Activated T-helper 1 cell treated with anti-CD3 and anti-CD28 coated beads, Interleukin-12 subunit alpha, Interleukin-12 subunit beta, Interleukin-2, Interleukin-4 antibody, amounts not matched to agents 30 ng/mL and 10 ng/mL and 1 ng/mL, durations not matched to agents 14 hours and 24 hours and 36 hours (primary cell): ENCODE measurements at regions not wholly inside any gene's neighbourhood (a gene's known extent, or its start where the extent isn't known, plus 50 kb on each side); places are given as distances from the start of the nearest gene placed in this dataset.
"Not testable (repeated sequence)": the region's sequence is repeated elsewhere in the genome, so short reads cannot be mapped to it uniquely, and the experiment has no call there.

ENCODE experiments used
- DNase-seq: peaks from one replicate; pipeline ENCODE4 v3.0.0; 2021; ENCODE audit warnings: low spot score
- H3K27ac Mint-ChIP-seq: one replicate; pipeline ENCODE4 v1.8.0; 2021; ENCODE audit warnings: mild to moderate bottlenecking, mixed read lengths
- H3K27me3 Mint-ChIP-seq: one replicate; pipeline ENCODE4 v1.8.0; 2022; ENCODE audit warnings: mild to moderate bottlenecking, moderate library complexity, mixed read lengths; ENCODE audit not compliant: insufficient read depth
- H3K36me3 Mint-ChIP-seq: one replicate; pipeline ENCODE4 v1.8.0; 2021; ENCODE audit warnings: low read depth, mixed read lengths
- H3K4me1 Mint-ChIP-seq: one replicate; pipeline ENCODE4 v1.8.0; 2021; ENCODE audit warnings: low read depth, mixed read lengths
- H3K4me3 Mint-ChIP-seq: one replicate; pipeline ENCODE4 v1.8.0; 2021; ENCODE audit warnings: mild to moderate bottlenecking, moderate library complexity, mixed read lengths
- H3K9me3 Mint-ChIP-seq: one replicate; pipeline ENCODE4 v1.8.0; 2021; ENCODE audit warnings: mixed read lengths
- intact Hi-C: fragments of 100-400 bp; cut with micrococcal nuclease; formaldehyde crosslinking; loops from one replicate; pipeline ENCODE4 v1.15.1; 2024

DNA sequence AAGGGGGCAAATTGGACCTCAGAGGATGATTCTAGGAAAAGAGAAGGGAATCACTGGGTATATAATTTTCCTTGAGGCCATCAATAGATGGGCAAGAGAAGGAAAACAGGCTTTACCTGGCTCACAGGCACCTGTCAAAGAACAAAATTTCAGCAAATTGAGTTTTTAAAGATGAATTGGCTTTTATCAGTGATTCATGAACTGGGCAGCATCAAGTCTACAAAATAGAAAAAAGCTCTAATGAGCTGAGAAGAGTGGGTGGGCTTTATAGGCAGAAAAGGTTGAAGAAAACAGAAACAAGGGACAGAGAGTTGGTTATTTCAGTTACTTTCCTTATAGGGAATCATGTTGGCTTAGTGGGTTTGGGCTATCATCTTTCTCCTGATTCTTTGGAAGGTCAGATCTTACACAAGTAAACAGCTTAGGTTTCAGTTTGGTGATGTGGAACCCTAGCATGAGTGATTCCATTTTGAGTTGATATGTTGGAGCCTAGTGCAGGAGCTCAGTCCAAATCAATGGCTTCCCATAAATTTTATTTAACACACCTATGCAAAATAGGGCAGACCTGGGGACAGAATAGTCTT lies 120.7 kb upstream of the MED14 start:
- intact Hi-C loops: no loop called here
- H3K27me3 Mint-ChIP-seq: peaks cover 2% of the 10 kb centered on the region
- no peak overlapping the region for H3K27ac Mint-ChIP-seq
- H3K4me3 Mint-ChIP-seq: no peak overlapping the region
- no peaks in the 10 kb centered on the region for H3K9me3 Mint-ChIP-seq
- H3K36me3 Mint-ChIP-seq: no peaks in the 10 kb centered on the region
- no peak for DNase-seq
- no peaks in the 10 kb centered on the region for H3K4me1 Mint-ChIP-seq

DNA sequence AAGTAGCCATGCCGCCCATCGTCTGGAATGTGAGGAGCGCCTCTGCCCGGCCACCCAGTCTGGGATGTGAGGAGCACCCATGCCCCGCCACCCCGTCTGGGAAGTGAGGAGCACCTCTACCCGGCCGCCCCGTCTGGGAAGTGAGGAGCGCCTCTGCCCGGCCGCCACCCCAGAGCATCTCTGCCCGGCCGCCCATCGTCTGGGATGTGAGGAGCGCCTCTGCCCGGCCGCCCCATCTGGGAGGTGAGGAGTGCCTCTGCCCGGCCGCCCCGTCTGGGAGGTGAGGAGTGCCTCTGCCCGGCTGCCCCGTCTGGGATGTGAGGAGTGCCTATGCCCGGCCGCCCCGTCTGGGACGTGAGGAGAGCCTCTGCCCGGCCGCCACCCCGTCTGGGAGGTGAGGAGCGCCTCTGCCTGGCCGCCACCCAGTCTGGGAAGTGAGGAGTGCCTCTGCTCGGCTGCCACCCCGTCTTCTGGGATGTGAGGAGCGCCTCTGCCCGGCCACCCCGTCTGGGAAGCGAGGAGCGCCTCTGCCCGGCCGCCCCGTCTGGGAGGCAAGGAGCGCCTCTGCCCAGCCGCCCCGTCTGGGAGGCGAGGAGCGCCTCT lies 126.7 kb upstream of the MED14 start:
- H3K9me3 Mint-ChIP-seq, H3K4me3 Mint-ChIP-seq, intact Hi-C loops, H3K36me3 Mint-ChIP-seq, DNase-seq, H3K4me1 Mint-ChIP-seq, H3K27me3 Mint-ChIP-seq, H3K27ac Mint-ChIP-seq: not testable (repeated sequence)

DNA sequence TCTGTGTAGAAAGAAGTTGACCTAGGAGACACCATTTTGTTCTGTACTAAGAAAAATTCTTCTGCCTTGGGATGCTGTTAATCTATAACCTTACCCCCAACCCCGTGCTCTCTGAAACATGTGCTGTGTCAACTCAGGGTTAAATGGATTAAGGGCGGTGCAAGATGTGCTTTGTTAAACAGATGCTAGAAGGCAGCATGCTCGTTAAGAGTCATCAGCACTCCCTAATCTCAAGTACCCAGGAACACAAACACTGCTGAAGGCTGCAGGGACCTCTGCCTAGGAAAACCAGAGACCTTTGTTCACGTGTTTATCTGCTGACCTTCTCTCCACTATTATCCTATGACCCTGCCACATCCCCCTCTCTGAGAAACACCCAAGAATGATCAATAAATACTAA lies 127.9 kb upstream of the MED14 start:
- H3K9me3 Mint-ChIP-seq, H3K27ac Mint-ChIP-seq, DNase-seq, intact Hi-C loops, H3K36me3 Mint-ChIP-seq, H3K27me3 Mint-ChIP-seq, H3K4me1 Mint-ChIP-seq, H3K4me3 Mint-ChIP-seq: not testable (repeated sequence)

DNA sequence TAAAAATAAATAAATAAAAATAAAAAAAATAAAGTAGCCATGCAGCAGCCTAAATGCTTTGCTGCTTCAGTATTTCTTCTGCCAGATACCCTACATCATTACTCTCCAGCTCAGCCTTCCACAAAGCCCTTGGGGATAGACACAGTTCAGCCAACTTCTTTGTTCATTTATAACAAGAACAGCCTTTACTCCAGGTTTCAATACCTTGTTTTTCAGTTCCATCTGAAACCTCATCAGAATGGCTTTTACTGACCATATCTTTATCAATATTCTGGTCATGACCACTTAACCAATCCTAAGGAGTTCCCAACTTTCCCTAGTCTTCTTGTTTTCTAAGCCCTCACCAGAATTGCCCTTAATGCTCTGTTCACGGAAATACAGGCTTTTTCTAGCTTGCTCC lies 128.3 kb upstream of the MED14 start:
- H3K36me3 Mint-ChIP-seq: no peaks in the 10 kb centered on the region
- no peak overlapping the region for H3K4me3 Mint-ChIP-seq
- DNase-seq: no peak
- H3K9me3 Mint-ChIP-seq: peaks cover 3% of the 10 kb centered on the region
- H3K27ac Mint-ChIP-seq: no peak overlapping the region
- H3K4me1 Mint-ChIP-seq: no peaks in the 10 kb centered on the region
- peaks cover 8% of the 10 kb centered on the region for H3K27me3 Mint-ChIP-seq
- intact Hi-C loops: no loop called here

DNA sequence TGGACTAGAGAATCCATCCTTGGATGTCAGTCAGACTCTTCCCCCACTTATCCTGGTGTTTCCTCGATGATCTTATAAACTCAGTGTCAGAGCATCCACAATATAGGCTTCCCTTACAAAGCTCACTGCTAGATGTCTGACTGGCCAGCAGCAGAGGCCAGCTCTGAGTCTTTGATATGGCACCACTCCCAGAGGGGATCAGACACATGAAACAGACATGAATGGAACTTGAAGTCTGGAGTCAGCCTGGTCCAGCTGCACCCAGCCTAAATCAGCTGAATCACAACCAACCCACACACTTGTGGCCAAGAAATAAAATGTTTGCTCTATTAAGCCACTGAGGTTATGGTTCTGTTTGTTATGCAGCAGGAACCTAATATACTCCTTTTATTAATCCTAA lies 129.6 kb upstream of the MED14 start:
- peaks cover 6% of the 10 kb centered on the region for H3K27me3 Mint-ChIP-seq
- no peak for DNase-seq
- H3K36me3 Mint-ChIP-seq: no peaks in the 10 kb centered on the region
- intact Hi-C loops: no loop called here
- H3K4me3 Mint-ChIP-seq: no peak overlapping the region
- H3K9me3 Mint-ChIP-seq: peaks cover 3% of the 10 kb centered on the region
- no peak overlapping the region for H3K27ac Mint-ChIP-seq
- H3K4me1 Mint-ChIP-seq: no peaks in the 10 kb centered on the region

GRCh38 chrX:40866893-40867292 lies 131.6 kb upstream of the MED14 start:
- H3K4me1 Mint-ChIP-seq: peaks cover 5% of the 10 kb centered on the region
- DNase-seq: no peak
- intact Hi-C loops: no loop called here
- no peak overlapping the region for H3K27ac Mint-ChIP-seq
- H3K9me3 Mint-ChIP-seq: peaks cover 3% of the 10 kb centered on the region
- peaks cover 6% of the 10 kb centered on the region for H3K27me3 Mint-ChIP-seq
- H3K4me3 Mint-ChIP-seq: no peak overlapping the region
- no peaks in the 10 kb centered on the region for H3K36me3 Mint-ChIP-seq

GRCh38 chrX:40867352-40867751 lies 132.0 kb upstream of the MED14 start:
- Mint-ChIP-seq H3K36me3 (no peaks in the 10 kb centered on the region), H3K27me3 (peaks cover 6% of the 10 kb centered on the region), H3K4me3 (no peak overlapping the region), H3K4me1 (peaks cover 5% of the 10 kb centered on the region), H3K9me3 (peaks cover 3% of the 10 kb centered on the region), H3K27ac (no peak overlapping the region)
- DNase-seq: no peak
- intact Hi-C loops: no loop called here

GRCh38 chrX:40868868-40869267 lies 133.5 kb upstream of the MED14 start:
- Mint-ChIP-seq H3K27me3 (peaks cover 6% of the 10 kb centered on the region), H3K4me1 (peaks cover 5% of the 10 kb centered on the region), H3K27ac (no peak overlapping the region), H3K4me3 (no peak overlapping the region), H3K36me3 (no peaks in the 10 kb centered on the region), H3K9me3 (no peaks in the 10 kb centered on the region)
- no peak for DNase-seq
- intact Hi-C loops: no loop called here

DNA sequence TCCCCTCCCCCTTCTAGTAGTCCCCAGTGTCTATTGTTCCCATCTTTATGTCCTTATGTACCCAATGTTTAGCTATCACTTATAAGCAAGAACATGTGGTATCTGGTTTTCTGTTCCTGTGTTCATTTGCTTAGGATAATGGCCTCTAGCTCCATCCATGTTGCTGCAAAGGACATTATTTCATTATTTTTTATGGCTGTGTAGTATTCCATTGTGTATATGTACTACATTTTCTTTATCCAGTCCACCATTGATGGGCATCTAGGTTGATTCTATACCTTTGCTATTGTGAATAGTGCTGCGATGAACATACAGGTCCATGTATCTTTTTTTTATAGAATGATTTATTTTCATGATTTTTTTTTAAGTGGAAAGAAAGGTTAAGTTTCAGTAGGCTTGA lies 135.6 kb upstream of the MED14 start:
- DNase-seq, H3K9me3 Mint-ChIP-seq, H3K4me3 Mint-ChIP-seq, H3K27me3 Mint-ChIP-seq, H3K4me1 Mint-ChIP-seq, H3K36me3 Mint-ChIP-seq, intact Hi-C loops: not testable (repeated sequence)
- H3K27ac Mint-ChIP-seq: peak overlapping the region; percentile 18

DNA sequence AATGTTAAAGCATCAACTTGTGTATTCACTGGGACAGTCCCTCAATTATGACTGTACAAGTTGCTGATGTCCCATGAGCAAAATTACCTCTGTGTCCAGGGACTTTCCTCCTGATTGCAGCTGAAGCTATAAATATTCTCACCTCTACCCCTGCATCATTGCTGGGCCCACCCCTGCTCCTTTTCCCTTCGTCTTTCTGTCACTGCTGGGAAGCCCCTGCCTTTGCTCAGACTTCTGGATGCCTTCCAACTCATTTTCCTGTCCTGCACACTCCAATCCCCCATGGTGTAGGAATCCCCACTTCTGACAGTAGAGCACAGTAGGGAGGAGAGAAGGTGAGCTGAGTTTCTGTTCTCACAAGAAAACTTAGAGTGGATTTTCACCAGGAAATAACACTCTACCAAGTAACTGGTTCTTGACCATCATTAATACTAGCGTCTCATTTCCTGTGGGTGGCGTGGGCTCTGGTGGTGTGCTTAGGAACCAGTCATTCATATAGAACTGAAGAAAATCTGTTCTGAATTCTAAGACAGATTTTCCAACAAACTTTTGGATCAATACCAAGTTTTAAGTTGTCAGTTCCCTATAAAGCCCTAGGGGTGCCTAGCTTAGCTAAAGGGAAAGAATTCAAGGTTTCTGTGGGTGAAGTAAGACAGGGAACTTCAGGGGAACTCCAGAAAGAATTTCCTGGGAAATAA lies 136.2 kb upstream of the MED14 start:
- H3K36me3 Mint-ChIP-seq: no peaks in the 10 kb centered on the region
- H3K27ac Mint-ChIP-seq: peak overlapping the region; percentile 80
- intact Hi-C loops: no loop called here
- H3K4me3 Mint-ChIP-seq: no peak overlapping the region
- peaks cover 3% of the 10 kb centered on the region for H3K27me3 Mint-ChIP-seq
- no peak for DNase-seq
- H3K4me1 Mint-ChIP-seq: peaks cover 5% of the 10 kb centered on the region
- no peaks in the 10 kb centered on the region for H3K9me3 Mint-ChIP-seq

GRCh38 chrX:40872351-40872750 lies 137.0 kb upstream of the MED14 start:
- intact Hi-C loops: no loop called here
- Mint-ChIP-seq H3K27me3 (peaks cover 1% of the 10 kb centered on the region), H3K4me3 (no peak overlapping the region), H3K36me3 (no peaks in the 10 kb centered on the region), H3K9me3 (no peaks in the 10 kb centered on the region), H3K27ac (no peak overlapping the region), H3K4me1 (peaks cover 5% of the 10 kb centered on the region)
- DNase-seq: no peak

DNA sequence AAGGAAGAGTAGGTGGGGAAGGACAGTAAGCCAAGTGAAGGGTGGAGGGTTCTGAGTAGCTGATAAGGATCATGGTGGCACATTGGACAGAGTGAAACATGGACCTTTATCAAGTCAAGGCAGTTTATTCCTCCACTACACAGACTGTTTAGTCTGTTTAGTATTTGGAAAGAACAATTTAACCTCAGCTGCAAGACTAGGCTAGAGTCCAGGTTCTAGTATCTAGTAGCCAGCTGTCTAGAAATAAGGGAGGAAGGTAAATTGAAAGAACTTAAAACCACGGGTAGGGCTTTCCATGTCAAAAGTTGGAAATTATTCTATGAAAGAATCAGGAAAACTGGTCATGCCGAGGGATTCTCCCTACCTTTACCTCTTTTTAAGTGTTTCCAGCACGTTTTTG lies 140.1 kb upstream of the MED14 start:
- no peak for DNase-seq
- H3K27me3 Mint-ChIP-seq: no peaks in the 10 kb centered on the region
- H3K4me1 Mint-ChIP-seq: peaks cover 5% of the 10 kb centered on the region
- no peaks in the 10 kb centered on the region for H3K36me3 Mint-ChIP-seq
- H3K9me3 Mint-ChIP-seq: no peaks in the 10 kb centered on the region
- no peak overlapping the region for H3K27ac Mint-ChIP-seq
- intact Hi-C loops: loop anchor here (5.0 kb wide), 1 partner anchor 223 kb away; no protein-coding TSS in a partner anchor
- H3K4me3 Mint-ChIP-seq: no peak overlapping the region

- Mint-ChIP-seq H3K27ac (no peak overlapping the region), H3K36me3 (no peaks in the 10 kb centered on the region), H3K4me3 (no peak overlapping the region), H3K4me1 (no peaks in the 10 kb centered on the region), H3K9me3 (no peaks in the 10 kb centered on the region), H3K27me3 (peaks cover 2% of the 10 kb centered on the region)
- DNase-seq: no peak
- intact Hi-C loops: loop anchor here (1.0 to 5.0 kb wide), 3 partner anchors 226 to 375 kb away; no protein-coding TSS in a partner anchor
Measured at GRCh38 chrX:40877887-40878286, 142.5 kb upstream of the MED14 start.
